OCI-LY1 (cell line): ENCODE measurements at regions not wholly inside any gene's neighbourhood (a gene's known extent, or its start where the extent isn't known, plus 50 kb on each side); places are given as distances from the start of the nearest gene placed in this dataset.

Source experiments
- H2AFZ ChIP-seq: fragments of 200-600 bp; sonication (generic), shearing (Covaris generic); 2 replicates; pipeline ENCODE4 v1.6.0; 2014; ENCODE audit warnings: antibody characterized with exemption, mild to moderate bottlenecking, low read length
- H3F3A ChIP-seq: fragments of 200-600 bp; sonication (generic), shearing (Covaris generic); 2 replicates; pipeline ENCODE4 v1.6.0; 2014; ENCODE audit warnings: mild to moderate bottlenecking, antibody characterized with exemption, low read length, moderate library complexity; ENCODE audit not compliant: insufficient read depth
- H3K27ac ChIP-seq: fragments of 200-600 bp; sonication (generic); 2 replicates; pipeline ENCODE4 v1.5.1; 2014; ENCODE audit warnings: low read length, mixed run types, mild to moderate bottlenecking, low read depth; ENCODE audit not compliant: poor library complexity, severe bottlenecking
- H3K27me3 ChIP-seq: fragments of 200-600 bp; sonication (generic); 2 replicates; pipeline ENCODE4 v1.6.0; 2014; ENCODE audit warnings: antibody characterized with exemption, mild to moderate bottlenecking, low read length, moderate library complexity; ENCODE audit not compliant: insufficient read depth
- H3K36me3 ChIP-seq: fragments of 200-600 bp; sonication (generic); 2 replicates; pipeline ENCODE4 v1.6.1; 2014; ENCODE audit warnings: mild to moderate bottlenecking, antibody characterized with exemption, low read length, moderate library complexity, mixed read lengths; ENCODE audit not compliant: insufficient read depth
- H3K4me1 ChIP-seq: fragments of 200-600 bp; sonication (generic); 2 replicates; pipeline ENCODE4 v1.5.1; 2014; ENCODE audit warnings: mild to moderate bottlenecking, low read length, moderate library complexity; ENCODE audit not compliant: insufficient read depth, severe bottlenecking
- H3K4me2 ChIP-seq: fragments of 200-600 bp; sonication (generic), shearing (Covaris generic); 2 replicates; pipeline ENCODE4 v1.6.1; 2014; ENCODE audit warnings: low read length
- H3K4me3 ChIP-seq: fragments of 200-600 bp; sonication (generic); 2 replicates; pipeline ENCODE4 v1.5.1; 2014; ENCODE audit warnings: low read length, low read depth, mild to moderate bottlenecking, mixed read lengths; ENCODE audit not compliant: poor library complexity, severe bottlenecking
- H3K79me2 ChIP-seq: fragments of 200-600 bp; shearing (Covaris generic); 2 replicates; pipeline ENCODE4 v1.6.1; 2016; ENCODE audit warnings: mixed run types, low read length, mixed read lengths; ENCODE audit not compliant: insufficient read depth
- H3K9ac ChIP-seq: fragments of 200-600 bp; sonication (generic), shearing (Covaris generic); 2 replicates; pipeline ENCODE4 v1.6.1; 2014; ENCODE audit warnings: mild to moderate bottlenecking, low read length, mixed read lengths
- H3K9me2 ChIP-seq: fragments of 200-600 bp; sonication (generic), shearing (Covaris generic); 2 replicates; pipeline ENCODE4 v1.6.1; 2014; ENCODE audit warnings: low read depth, mild to moderate bottlenecking, low read length, mixed read lengths
- H3K9me3 ChIP-seq: fragments of 200-600 bp; shearing (Covaris generic); 2 replicates; pipeline ENCODE4 v1.6.1; 2014; ENCODE audit warnings: low read length, mixed read lengths
- H4K20me1 ChIP-seq: fragments of 200-600 bp; sonication (generic), shearing (Covaris generic); 2 replicates; pipeline ENCODE4 v1.6.0; 2016; ENCODE audit warnings: mild to moderate bottlenecking, low read length; ENCODE audit not compliant: insufficient read depth
- EZH2 ChIP-seq: fragments of 200-600 bp; sonication (generic), shearing (Covaris generic); IDR thresholded peaks from 2 replicates; pipeline ENCODE4 v1.8.0; 2017; ENCODE audit warnings: borderline replicate concordance, mixed run types, mild to moderate bottlenecking, antibody characterized with exemption, low read length, moderate library complexity, mixed read lengths
- TF ChIP-seq, protein P1 (sequence below): fragments of 200-600 bp; sonication (generic), shearing (Covaris generic); IDR thresholded peaks from 2 replicates; pipeline ENCODE4 v1.5.1; 2017; ENCODE audit warnings: mild to moderate bottlenecking, antibody characterized with exemption, low read length, moderate library complexity, mixed read lengths

DNA sequence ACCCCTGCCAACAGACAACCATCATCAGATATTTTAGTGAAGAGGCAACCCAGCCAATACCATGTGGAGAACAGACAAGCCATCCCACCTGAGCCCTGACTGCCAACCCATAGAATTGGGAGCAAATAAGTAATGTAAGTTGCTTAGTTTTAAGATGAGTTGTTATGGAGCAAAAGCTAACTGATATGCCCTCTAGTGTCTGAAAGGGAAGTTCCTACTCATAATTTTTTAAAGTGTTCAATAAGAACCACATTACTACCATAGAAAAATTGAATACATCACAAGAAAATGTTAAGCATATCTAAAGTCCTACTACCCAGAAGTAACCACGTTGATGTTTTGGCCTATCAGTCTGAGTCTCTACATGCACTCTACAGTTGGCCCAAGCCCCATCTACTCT is 50.8 kb upstream of the SLC36A4 start:
- no peaks in the 10 kb centered on the region for H3K36me3 ChIP-seq
- H3K9me3 ChIP-seq, result no peaks in the 10 kb centered on the region
- H3K27ac ChIP-seq, result no peak overlapping the region
- no peak overlapping the region for H2AFZ ChIP-seq
- no peaks in the 10 kb centered on the region for H4K20me1 ChIP-seq
- no peak overlapping the region for H3K4me2 ChIP-seq
- H3F3A ChIP-seq, result no peaks in the 10 kb centered on the region
- no peak overlapping the region for H3K4me3 ChIP-seq
- H3K4me1 ChIP-seq, result no peaks in the 10 kb centered on the region
- no peak for TF ChIP-seq EZH2
- TF ChIP-seq, protein P1, sequence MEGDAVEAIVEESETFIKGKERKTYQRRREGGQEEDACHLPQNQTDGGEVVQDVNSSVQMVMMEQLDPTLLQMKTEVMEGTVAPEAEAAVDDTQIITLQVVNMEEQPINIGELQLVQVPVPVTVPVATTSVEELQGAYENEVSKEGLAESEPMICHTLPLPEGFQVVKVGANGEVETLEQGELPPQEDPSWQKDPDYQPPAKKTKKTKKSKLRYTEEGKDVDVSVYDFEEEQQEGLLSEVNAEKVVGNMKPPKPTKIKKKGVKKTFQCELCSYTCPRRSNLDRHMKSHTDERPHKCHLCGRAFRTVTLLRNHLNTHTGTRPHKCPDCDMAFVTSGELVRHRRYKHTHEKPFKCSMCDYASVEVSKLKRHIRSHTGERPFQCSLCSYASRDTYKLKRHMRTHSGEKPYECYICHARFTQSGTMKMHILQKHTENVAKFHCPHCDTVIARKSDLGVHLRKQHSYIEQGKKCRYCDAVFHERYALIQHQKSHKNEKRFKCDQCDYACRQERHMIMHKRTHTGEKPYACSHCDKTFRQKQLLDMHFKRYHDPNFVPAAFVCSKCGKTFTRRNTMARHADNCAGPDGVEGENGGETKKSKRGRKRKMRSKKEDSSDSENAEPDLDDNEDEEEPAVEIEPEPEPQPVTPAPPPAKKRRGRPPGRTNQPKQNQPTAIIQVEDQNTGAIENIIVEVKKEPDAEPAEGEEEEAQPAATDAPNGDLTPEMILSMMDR, result peak; percentile 43; the same call in 1 of the 2 replicates
- H3K79me2 ChIP-seq, result no peaks in the 10 kb centered on the region
- no peaks in the 10 kb centered on the region for H3K9me2 ChIP-seq
- no peak overlapping the region for H3K9ac ChIP-seq
- H3K27me3 ChIP-seq, result no peaks in the 10 kb centered on the region

DNA sequence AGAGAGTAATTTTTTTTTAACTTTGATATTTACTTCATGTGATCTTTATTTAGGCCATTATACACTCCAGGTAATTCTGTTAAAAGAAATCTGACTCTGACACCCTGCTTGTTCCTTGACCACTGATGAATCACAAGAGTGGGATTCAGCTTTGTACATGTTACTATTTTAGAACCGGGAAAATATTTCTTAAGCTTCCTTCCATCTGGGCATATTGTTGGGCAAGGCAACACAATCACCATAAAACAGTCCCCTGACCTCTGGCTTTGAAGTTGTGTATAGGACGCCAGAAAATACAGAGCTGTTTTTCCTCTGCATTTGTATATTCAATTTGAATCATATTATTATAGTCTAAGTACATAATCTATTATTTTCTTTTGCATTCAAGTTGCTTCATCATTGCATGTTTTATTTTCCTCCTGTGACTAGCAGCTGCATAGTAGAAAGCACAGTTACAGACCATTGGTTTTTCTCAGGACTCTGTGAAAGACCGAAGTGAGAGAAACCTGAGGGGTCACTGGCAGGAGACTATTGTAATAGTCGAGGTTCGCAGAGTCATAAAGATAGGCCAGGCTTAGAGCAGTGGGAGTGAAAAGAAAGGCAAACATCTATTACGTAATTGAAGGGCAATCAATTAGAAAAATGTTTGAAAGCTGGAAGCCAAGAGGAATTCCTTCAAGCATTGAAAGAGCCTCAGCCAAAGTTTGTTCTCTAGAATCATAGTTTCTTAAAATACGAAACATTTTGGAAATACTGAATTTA is 51.8 kb upstream of the SLC36A4 start:
- H3K9me3 ChIP-seq, result no peaks in the 10 kb centered on the region
- no peak for TF ChIP-seq EZH2
- TF ChIP-seq, protein P1, result no peak
- H2AFZ ChIP-seq, result no peak overlapping the region
- H3K4me2 ChIP-seq, result no peak overlapping the region
- H3K36me3 ChIP-seq, result no peaks in the 10 kb centered on the region
- no peaks in the 10 kb centered on the region for H3F3A ChIP-seq
- no peaks in the 10 kb centered on the region for H3K79me2 ChIP-seq
- H3K27me3 ChIP-seq, result no peaks in the 10 kb centered on the region
- H3K9me2 ChIP-seq, result no peaks in the 10 kb centered on the region
- H3K9ac ChIP-seq, result no peak overlapping the region
- H3K4me3 ChIP-seq, result no peak overlapping the region
- H3K4me1 ChIP-seq, result no peaks in the 10 kb centered on the region
- H4K20me1 ChIP-seq, result no peaks in the 10 kb centered on the region
- H3K27ac ChIP-seq, result no peak overlapping the region

DNA sequence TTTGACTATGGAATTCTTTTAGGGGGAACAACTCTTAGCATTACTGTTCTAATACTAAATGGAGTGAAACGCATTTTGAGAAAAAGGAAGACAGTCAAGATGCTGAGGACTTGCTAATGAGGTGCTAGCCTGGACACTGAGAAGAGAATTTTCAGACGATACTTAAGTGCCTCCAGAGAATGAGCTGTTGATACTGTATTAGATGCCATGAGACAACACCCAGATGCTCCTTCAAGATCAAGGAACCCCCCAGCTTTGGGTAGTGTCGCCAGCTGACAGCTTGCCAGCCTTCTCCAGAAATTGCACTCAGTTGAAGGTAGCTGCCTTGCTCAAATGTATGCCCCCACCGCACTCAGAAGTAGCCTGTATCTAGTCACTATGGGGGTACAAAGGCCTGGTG is 52.5 kb upstream of the SLC36A4 start:
- Histone ChIP-seq H3K9me2 (no peaks in the 10 kb centered on the region), H3K27me3 (no peaks in the 10 kb centered on the region), H3K27ac (no peak overlapping the region), H3F3A (no peaks in the 10 kb centered on the region), H3K36me3 (no peaks in the 10 kb centered on the region), H3K4me2 (no peak overlapping the region), H4K20me1 (no peaks in the 10 kb centered on the region), H3K9me3 (no peaks in the 10 kb centered on the region), H3K79me2 (no peaks in the 10 kb centered on the region), H3K9ac (no peak overlapping the region), H2AFZ (no peak overlapping the region), H3K4me1 (no peaks in the 10 kb centered on the region), H3K4me3 (no peak overlapping the region)
- TF ChIP-seq EZH2, result no peak
- TF ChIP-seq, protein P1, result no peak
